SH-SY5Y (cell line): ENCODE measurements at regions not wholly inside any gene's neighbourhood (a gene's known extent, or its start where the extent isn't known, plus 50 kb on each side); places are given as distances from the start of the nearest gene placed in this dataset.

Source experiments
- GATA2 ChIP-seq: IDR thresholded peaks from 2 replicates; pipeline ENCODE4 v1.6.1; 2011; ENCODE audit warnings: mild to moderate bottlenecking, low read depth, low read length
- GATA3 ChIP-seq: IDR thresholded peaks from 2 replicates; pipeline ENCODE4 v1.6.1; 2011; ENCODE audit warnings: low read depth, mild to moderate bottlenecking, low read length, moderate library complexity

DNA sequence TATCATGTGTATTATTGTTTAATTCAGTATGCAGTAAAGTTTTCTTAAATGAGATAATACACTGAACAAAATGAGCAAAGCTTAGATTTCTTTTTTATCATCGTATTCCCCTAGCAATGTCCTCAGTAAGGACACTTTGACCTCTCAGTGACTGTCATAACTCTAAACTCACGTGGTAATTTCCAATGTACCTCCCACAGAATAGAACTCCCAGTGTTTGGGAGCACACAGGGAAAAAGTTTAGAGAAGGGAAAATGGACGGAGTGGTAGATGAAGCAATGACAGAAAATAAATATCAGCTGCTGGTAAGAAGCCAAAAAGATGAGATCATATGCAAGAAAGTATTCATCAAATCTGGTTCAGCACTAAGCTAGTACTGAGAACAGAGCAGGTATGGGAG is 758.6 kb upstream of the KCND2 start:
- TF ChIP-seq GATA2 (no peak), GATA3 (no peak)
